Spleen (tissue), 11 donors: ENCODE measurements at regions not wholly inside any gene's neighbourhood (a gene's known extent, or its start where the extent isn't known, plus 50 kb on each side); places are given as distances from the start of the nearest gene placed in this dataset.

Experiments
- DNase-seq: peaks from one replicate; pipeline ENCODE4 v3.0.0-alpha.2; 2020
- H3K27ac ChIP-seq, 8 donors: fragments of 200-600 bp; sonication (generic) in 7 of 8; 1 replicate in 4 of 8; 2 replicates in 4 of 8; pipeline versions ENCODE4 v1.5.0 to v1.8.0; 2016 to 2021; ENCODE audit warnings: inconsistent platforms in 4 of 8, mild to moderate bottlenecking in 4 of 8, moderate library complexity in 1 of 8
- H3K27me3 ChIP-seq, 7 donors: fragments of 200-600 bp; sonication (generic) in 6 of 7; replicated peaks in 1 of 7; 1 replicate in 4 of 7; 2 replicates in 3 of 7; pipeline versions ENCODE4 v1.5.0 to v1.8.0; 2016 to 2021; ENCODE audit warnings: inconsistent platforms in 3 of 7, mild to moderate bottlenecking in 1 of 7
- H3K36me3 ChIP-seq, 6 donors: fragments of 200-600 bp; sonication (generic) in 5 of 6; 1 replicate in 4 of 6; 2 replicates in 2 of 6; pipeline versions ENCODE4 v1.5.0 to v1.8.0; 2016 to 2021; ENCODE audit warnings: inconsistent platforms in 2 of 6
- H3K4me1 ChIP-seq, 6 donors: fragments of 200-600 bp; sonication (generic) in 5 of 6; 1 replicate in 3 of 6; 2 replicates in 3 of 6; pipeline versions ENCODE4 v1.5.0 to v1.8.0; 2016 to 2021; ENCODE audit warnings: inconsistent platforms in 3 of 6
- H3K4me3 ChIP-seq, 8 donors: fragments of 200-600 bp; sonication (generic) in 7 of 8; 1 replicate in 4 of 8; 2 replicates in 4 of 8; pipeline versions ENCODE4 v1.5.0 to v1.8.0; 2016 to 2021; ENCODE audit warnings: inconsistent platforms in 4 of 8, mild to moderate bottlenecking in 4 of 8, moderate library complexity in 2 of 8
- H3K9me3 ChIP-seq, 8 donors: fragments of 200-600 bp; sonication (generic) in 7 of 8; 1 replicate in 4 of 8; 2 replicates in 4 of 8; pipeline versions ENCODE4 v1.5.0 to v1.8.0; 2016 to 2021; ENCODE audit warnings: inconsistent platforms in 4 of 8
- POLR2A ChIP-seq, 3 donors: fragments of 450-650 bp; IDR thresholded peaks; one replicate each; pipeline ENCODE4 v1.5.1; 2017; ENCODE audit warnings: antibody characterized with exemption in 3 of 3, mild to moderate bottlenecking in 1 of 3
- POLR2AphosphoS5 ChIP-seq, 3 donors: sonication (generic); formaldehyde crosslinking; IDR thresholded peaks; one replicate each; pipeline ENCODE4 v1.5.1; 2017; ENCODE audit warnings: antibody characterized with exemption in 3 of 3
- WGBS, 5 donors: extraction: QIAGEN DNeasy Blood & Tissue Kit in 3 of 5; methylation state at CpG; one replicate each; pipeline versions ENCODE4 v1.1.5 to v1.1.7; 2013 to 2018; 5-methylcytosine and 5-hydroxymethylcytosine counted together
- intact Hi-C: fragments of 100-400 bp; cut with DNase I; formaldehyde crosslinking; loops from one replicate; pipeline ENCODE4 v1.15.0; 2023; ENCODE audit warnings: low total_unique reads
- TF ChIP-seq, protein P1 (sequence below), 11 experiments: fragments of 200-600 bp in 7 of 11; fragments of 450-650 bp in 4 of 11; sonication (generic) in 4 of 11; IDR thresholded peaks in 8 of 11; conservative IDR thresholded peaks in 3 of 11; 1 replicate in 7 of 11; 2 replicates in 4 of 11; pipeline versions ENCODE4 v1.4.0 to v1.8.0; 2016 to 2021; ENCODE audit warnings: antibody characterized with exemption in 11 of 11, inconsistent platforms in 4 of 11, mild to moderate bottlenecking in 1 of 11
- donor health status: healthy with polysubstance abuse.
- donor health status: DM: no; HTN: no; CAD: no; lungs with moderate emphysema.
- donor health status: DM: no; HTN: no; CAD: no.
- donor health status: Bipolar disorder and iron deficiency.
- donor health status: healthy.
- donor health status: DM: no; HTN: no; CAD: no.
- donor health status: DM: yes; HTN: yes; CAD: no.

DNA sequence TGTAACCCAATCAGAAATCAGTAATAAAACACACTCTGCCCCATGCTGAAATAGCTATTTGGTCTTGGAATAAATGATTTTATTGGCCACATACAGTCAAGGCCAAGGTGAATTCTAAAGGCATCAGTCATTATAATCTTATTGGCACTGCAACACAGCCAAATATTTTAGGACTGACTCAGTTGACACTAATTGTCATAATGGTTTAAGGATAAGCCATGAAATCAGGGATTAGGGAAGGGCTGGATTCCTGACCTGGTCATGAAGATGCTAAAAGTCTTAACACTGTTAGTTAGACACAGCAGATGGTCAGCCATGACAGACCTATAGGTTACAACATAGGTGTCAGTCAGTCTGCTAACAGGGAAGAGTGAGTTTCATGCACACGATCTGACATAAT lies 330.3 kb upstream of the NPSR1 start:
- Histone ChIP-seq H3K36me3 (no peaks in the 10 kb centered on the region), H3K9me3 (no peaks in the 10 kb centered on the region), H3K27me3 (peaks cover 0 to 4% (median 0%) of the 10 kb centered on the region in 7 donors), H3K4me3 (no peak overlapping the region), H3K27ac (no peak overlapping the region), H3K4me1 (no peaks in the 10 kb centered on the region)
- no peak for DNase-seq
- 85 to 100% (median 86%) methylated on average over 1 of the region's 1 CpG for WGBS, 5 donors
- TF ChIP-seq POLR2A (IDR thresholded peaks at IDR 0.05) (no peak), POLR2AphosphoS5 (IDR thresholded peaks at IDR 0.05) (no peak)
- TF ChIP-seq, protein P1, sequence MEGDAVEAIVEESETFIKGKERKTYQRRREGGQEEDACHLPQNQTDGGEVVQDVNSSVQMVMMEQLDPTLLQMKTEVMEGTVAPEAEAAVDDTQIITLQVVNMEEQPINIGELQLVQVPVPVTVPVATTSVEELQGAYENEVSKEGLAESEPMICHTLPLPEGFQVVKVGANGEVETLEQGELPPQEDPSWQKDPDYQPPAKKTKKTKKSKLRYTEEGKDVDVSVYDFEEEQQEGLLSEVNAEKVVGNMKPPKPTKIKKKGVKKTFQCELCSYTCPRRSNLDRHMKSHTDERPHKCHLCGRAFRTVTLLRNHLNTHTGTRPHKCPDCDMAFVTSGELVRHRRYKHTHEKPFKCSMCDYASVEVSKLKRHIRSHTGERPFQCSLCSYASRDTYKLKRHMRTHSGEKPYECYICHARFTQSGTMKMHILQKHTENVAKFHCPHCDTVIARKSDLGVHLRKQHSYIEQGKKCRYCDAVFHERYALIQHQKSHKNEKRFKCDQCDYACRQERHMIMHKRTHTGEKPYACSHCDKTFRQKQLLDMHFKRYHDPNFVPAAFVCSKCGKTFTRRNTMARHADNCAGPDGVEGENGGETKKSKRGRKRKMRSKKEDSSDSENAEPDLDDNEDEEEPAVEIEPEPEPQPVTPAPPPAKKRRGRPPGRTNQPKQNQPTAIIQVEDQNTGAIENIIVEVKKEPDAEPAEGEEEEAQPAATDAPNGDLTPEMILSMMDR (IDR thresholded peaks at IDR 0.05 in 8 of 11, conservative IDR thresholded peaks at IDR 0.05 in 3 of 11) = no peak
- intact Hi-C loops = no loop called here

DNA sequence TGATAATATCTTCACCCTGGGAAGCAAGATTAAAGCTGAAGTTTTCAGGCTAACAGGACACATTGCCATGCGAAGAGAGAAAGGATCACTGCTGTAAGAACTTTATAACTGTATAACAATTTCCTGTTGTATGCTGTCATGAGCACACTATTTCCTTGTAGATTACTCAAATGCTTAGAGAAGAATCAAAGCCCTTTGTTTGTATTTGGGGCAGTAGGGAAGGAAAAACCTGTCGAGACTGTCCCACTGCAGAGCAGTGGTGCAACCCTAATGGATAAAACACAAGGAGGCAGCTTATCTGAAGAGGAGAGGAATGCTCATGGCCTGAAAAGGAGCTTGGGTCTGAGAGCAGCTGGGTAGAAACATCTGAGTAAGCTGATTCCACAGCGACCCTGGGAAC lies 327.7 kb upstream of the NPSR1 start:
- no peak for DNase-seq
- H3K36me3 ChIP-seq = no peaks in the 10 kb centered on the region
- intact Hi-C loops = no loop called here
- TF ChIP-seq POLR2AphosphoS5 (IDR thresholded peaks at IDR 0.05) = no peak
- TF ChIP-seq, protein P1 (IDR thresholded peaks at IDR 0.05 in 8 of 11, conservative IDR thresholded peaks at IDR 0.05 in 3 of 11) = no peak
- TF ChIP-seq POLR2A (IDR thresholded peaks at IDR 0.05) = no peak
- H3K4me1 ChIP-seq = no peaks in the 10 kb centered on the region
- H3K9me3 ChIP-seq = peaks cover 0 to 4% (median 0%) of the 10 kb centered on the region in 8 donors
- WGBS, 5 donors = 68 to 73% (median 70%) methylated on average over 3 of the region's 3 CpGs
- no peak overlapping the region for H3K4me3 ChIP-seq
- no peak overlapping the region for H3K27ac ChIP-seq
- H3K27me3 ChIP-seq = no peaks in the 10 kb centered on the region

DNA sequence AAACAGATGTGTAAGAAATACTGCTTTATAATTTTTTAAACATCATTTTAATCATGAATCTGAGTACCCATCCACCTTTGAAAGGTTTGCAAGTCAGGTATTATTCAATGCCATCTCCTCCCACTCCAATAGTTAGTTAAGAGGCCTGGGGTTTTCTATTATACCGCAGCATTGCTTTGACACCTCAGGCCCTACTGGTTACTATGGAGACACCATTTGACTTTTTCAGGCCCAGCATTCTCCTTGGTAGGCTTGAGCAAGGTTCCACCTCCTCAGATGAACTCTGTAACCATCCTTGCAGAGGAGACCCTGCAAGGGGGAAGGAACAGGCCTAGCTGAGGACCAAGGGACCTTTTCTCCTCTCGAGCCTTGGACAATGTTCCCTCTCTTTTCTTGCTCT lies 326.9 kb upstream of the NPSR1 start:
- WGBS, 5 donors = 61 to 74% (median 73%) methylated on average over 2 of the region's 2 CpGs

DNA sequence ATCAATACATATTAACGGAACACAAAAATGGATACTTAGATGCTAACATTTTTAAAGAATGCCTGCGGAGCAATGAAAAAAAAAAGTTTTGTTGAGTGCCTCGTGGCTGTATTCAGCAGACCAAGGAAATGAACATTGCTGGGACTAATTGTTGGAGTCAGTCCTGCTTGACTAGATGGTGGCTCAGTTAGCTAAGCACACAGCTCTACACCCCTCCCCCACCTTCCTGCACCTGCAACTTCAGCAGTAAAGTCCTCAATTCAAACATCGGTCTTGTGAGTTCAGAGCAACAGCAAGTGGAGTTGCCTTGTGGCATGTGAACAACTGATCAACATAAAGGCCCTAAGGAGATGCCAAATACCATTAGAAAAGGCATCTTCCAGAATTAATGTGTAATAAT lies 326.0 kb upstream of the NPSR1 start:
- H3K4me3 ChIP-seq = no peak overlapping the region

More for the DNA sequence above, 326.9 kb upstream of the NPSR1 start:
- Histone ChIP-seq H3K27me3 (no peaks in the 10 kb centered on the region), H3K27ac (no peak overlapping the region), H3K4me3 (no peak overlapping the region), H3K9me3 (peaks cover 0 to 4% (median 0%) of the 10 kb centered on the region in 8 donors), H3K36me3 (no peaks in the 10 kb centered on the region), H3K4me1 (no peaks in the 10 kb centered on the region)
- TF ChIP-seq, protein P1 (IDR thresholded peaks at IDR 0.05 in 8 of 11, conservative IDR thresholded peaks at IDR 0.05 in 3 of 11) = no peak
- TF ChIP-seq POLR2A (IDR thresholded peaks at IDR 0.05) = no peak
- TF ChIP-seq POLR2AphosphoS5 (IDR thresholded peaks at IDR 0.05) = no peak
- no peak for DNase-seq
- intact Hi-C loops = no loop called here

More for the DNA sequence above, 326.0 kb upstream of the NPSR1 start:
- no peaks in the 10 kb centered on the region for H3K4me1 ChIP-seq
- no peaks in the 10 kb centered on the region for H3K36me3 ChIP-seq
- H3K27ac ChIP-seq = no peak overlapping the region
- TF ChIP-seq POLR2AphosphoS5 (IDR thresholded peaks at IDR 0.05) (no peak), POLR2A (IDR thresholded peaks at IDR 0.05) (no peak)
- TF ChIP-seq, protein P1 (IDR thresholded peaks at IDR 0.05 in 8 of 11, conservative IDR thresholded peaks at IDR 0.05 in 3 of 11) = no peak
- no peak for DNase-seq
- intact Hi-C loops = no loop called here
- WGBS, 5 donors = 80 to 89% (median 87%) methylated on average over 4 of the region's 4 CpGs
- no peaks in the 10 kb centered on the region for H3K27me3 ChIP-seq
- peaks cover 0 to 9% (median 2%) of the 10 kb centered on the region in 8 donors for H3K9me3 ChIP-seq
